ENCODE measurements at regions not wholly inside any gene's neighbourhood (a gene's known extent, or its start where the extent isn't known, plus 50 kb on each side); places are given as distances from the start of the nearest gene placed in this dataset.

GRCh38 chr4:14583752-14584151 lies 418.5 kb upstream of the CPEB2 start:
- no peak for DNase-seq

- no peak for DNase-seq
Measured at GRCh38 chr4:14592950-14593349, 409.3 kb upstream of the CPEB2 start.

GRCh38 chr4:14596028-14596427 lies 406.3 kb upstream of the CPEB2 start:
- DNase-seq = no peak

- no peak for DNase-seq
Measured at GRCh38 chr4:14596437-14596836, 405.8 kb upstream of the CPEB2 start.

DNA sequence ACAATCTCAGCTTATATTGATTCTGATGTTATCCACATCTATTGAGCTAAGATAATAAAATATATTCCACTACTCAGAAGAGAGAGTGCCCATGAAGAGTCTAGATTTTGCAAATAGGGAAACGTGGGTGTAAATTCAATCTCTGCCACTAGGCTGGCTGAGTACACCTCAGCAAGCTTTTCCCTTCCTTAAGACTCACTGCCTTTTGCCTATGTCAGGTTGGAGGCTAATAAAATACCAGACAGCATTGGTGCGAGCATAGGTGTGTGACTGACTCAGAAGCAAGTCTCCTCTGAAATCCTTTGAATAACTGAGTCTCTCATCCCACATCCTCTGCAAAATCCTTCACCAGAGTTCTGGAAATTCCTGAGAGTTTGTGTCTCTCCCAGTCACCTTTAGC lies 405.4 kb upstream of the CPEB2 start:
- DNase-seq = no peak

DNA sequence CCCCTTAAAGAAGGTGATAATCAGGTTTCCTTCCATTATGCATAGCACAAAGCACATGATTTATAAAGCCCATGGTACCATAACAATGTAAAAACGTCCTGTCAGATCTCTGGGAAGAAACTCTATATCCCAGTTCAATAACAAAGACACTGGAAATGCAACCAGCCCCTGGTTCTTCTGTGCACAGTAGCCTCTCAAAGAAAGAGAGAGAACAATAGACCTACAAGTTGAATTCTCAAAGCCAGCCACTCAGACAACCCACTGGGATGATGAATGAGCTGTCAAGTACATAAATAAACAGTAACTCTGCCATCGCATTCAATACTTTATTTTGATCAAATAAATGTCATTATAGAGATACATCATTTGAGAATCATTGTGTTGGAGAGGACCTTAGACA lies 400.1 kb upstream of the CPEB2 start:
- DNase-seq = no peak

DNA sequence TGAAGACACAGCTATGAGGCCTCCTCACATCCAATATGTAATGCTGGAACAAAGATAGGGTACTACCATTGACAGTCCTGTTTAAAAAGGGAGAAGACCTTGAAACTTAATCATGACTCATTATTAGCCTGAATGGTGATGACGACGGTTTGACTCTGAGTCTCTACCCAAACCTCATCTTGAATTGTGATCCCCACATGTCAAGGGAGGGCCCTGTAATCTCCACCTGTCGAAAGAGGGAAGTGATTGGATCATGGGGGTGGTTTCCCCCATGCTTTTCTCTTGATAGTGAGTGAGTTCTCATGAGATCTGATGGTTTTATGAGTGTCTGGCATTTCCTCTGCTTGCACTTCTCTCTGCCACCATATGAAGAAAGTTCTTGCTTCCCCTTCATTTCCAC lies 395.3 kb upstream of the CPEB2 start:
- no peak for DNase-seq

GRCh38 chr4:14607578-14607977 lies 394.7 kb upstream of the CPEB2 start:
- DNase-seq = no peak

- no peak for DNase-seq
Measured at GRCh38 chr4:14608630-14609029, 393.7 kb upstream of the CPEB2 start.

DNA sequence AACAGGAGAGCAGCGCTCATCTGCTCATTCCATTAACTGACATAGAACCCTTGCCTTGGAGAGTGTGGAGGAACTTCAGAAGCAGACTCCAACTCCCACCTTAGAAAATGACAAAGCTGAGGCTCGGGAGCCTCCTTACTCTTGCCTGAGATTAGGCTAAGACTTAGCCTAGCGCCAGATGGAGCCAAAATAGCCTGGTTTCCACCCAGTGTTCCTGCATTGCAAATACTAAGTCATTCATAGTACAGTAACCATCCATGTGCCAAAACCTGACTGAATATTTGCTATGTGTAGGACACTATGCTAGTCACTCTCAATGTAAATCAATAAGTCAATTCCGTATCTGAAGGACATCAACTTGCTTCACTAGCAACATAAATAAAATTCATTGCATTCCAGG lies 387.4 kb upstream of the CPEB2 start:
- DNase-seq = no peak

GRCh38 chr4:14615671-14616070 lies 386.6 kb upstream of the CPEB2 start:
- DNase-seq = no peak

- DNase-seq = no peak
Measured at GRCh38 chr4:14620567-14621141, 381.6 kb upstream of the CPEB2 start.

DNA sequence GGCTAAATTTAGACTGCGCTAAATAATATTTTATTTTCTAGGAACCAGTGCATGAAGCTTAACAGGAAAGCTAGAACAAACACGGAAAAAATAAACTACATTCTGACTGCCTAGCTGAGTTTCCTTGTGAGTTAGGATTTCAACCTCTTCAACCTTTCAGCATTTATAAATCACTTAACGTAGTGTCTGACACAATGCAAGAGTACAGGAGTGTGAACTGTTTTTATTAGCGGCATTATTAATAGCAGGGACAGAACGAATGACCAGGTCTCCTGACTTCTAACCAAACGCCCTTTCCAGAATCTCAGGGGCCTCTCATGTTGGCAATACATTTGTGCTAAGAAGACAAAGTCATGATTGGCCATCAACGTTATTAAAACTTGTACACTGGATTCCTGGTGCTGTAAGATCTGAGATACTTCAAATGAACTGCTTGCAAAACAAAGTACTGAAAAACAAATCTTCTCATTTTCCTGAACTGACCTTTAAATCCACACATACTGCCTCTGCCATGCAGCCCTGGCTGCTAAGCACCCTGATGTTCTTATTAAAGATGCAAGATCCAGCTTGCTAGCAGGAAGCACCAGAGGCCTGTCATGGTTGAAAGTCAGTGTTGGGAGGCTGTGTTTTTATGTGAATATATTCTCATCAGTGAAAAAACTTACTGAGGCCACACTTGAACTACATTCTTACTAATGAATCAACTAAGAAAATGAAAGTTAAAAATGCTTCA lies 380.4 kb upstream of the CPEB2 start:
- no peak for DNase-seq

DNA sequence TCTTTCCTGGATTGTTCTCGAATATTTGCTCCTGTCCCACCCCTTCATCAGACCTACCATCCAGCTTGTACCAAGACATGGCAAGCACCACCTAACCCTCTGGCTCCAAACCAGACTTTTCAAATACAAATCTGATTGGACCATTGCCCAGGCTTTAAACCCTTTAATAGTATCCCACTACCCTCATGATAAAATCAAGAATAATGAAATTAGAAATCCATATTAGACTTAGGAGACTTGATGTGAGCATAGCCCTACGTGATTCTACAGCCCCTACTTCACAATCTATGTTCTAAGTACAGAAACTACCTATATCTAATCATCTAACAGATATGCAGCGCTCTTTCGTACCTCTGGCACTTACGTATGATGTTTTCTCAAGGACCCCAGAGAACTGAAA lies 375.2 kb upstream of the CPEB2 start:
- no peak for DNase-seq

DNA sequence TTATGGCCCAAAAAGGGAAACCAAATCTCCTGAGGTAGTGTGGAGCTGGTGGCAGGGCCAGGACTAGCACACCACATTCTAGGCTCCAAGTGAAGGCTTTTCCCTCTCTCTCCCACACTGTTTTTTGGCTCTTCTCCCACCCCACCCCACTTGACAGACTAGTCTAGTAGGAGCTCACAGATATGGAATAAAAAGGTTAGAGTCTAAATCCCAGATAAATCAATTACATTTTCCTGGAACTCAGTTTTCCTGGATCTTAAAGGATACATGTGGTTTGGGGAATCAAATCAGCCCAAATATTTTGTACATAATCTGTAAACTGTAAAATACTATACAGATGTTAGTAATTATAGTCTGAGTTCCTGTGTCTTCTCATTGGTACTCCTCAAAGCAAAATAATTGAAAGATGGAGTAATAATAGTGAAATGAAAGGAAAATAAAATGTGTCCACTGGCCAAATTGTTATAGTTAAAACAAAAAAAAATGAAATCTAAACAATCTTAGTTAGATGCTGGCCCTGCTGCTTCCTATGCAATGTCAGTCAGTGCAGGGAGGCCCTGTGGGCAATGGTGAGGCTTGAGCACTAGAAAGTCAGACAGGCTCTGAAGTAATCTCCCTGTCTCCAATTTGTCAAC lies 370.4 kb upstream of the CPEB2 start:
- DNase-seq = no peak

- DNase-seq = no peak
Measured at GRCh38 chr4:14636563-14636962, 365.7 kb upstream of the CPEB2 start.

DNA sequence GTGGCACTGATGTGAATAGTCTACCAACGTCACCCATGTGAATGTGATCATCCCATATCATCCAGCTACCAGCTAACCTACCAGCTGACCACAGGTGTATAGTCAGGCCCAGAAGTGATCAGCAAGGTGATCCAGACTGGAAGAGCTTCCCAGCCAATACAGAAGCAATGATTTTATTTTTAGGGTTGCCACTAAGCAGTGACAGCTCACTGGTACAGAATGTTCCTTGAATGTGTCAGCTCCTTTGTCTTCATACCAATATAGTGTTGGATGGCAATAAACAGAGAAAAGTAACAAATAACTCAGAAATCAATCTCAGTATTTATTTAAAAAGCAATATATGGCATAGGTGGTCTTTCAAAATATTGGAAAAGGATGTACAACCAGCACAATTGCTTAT lies 361.8 kb upstream of the CPEB2 start:
- DNase-seq = no peak

DNA sequence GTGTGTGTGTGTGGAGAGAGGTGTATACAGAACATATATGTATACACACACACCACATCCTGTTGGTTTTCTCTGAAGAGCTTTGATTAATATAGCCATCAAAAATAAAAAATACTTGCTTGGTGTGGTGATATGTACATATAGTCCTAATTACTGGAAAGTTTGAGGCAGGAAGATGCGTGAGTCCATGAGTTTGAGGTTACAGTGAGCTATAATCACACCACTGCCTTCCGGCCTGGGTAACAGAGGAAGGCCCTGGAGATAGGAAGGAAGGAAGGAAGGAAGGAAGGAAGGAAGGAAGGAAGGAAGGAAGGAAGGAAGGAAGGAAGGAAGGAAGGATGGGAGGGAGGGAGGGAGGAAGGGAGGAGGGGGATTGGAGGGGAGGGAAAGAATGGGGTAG lies 360.4 kb upstream of the CPEB2 start:
- DNase-seq = no peak

DNA sequence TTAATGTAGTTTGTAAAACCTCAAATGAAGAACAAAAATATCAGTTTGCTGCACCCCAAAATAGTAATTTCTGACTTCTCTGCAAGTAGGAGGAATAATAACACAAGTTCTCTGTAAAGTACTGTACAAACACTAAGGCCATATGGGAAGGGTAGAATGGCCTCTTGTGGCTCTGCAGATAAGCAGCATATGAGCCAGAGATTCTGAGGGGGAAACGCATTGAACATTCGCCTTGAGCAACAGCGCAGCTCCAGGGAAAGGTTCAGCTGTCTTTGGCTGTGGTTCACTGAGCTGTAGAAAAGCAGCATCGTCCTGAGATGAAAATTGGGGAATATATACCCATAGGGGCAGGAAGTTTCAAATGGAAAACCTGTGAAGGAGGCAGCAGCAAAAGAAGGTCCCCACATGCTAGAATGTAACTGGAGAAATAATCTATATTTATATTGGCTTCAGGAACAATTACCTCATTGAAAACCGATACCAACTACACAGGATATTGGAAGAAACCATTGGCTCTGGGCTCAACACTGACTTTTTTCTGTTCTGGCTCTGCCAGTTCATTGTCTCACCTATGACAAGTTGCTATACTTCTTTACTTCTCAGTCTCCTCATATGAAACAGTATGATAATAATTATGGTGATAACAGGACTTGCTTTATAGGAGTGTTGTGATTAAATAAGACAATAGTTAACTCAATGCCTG lies 357.6 kb upstream of the CPEB2 start:
- DNase-seq = no peak

DNA sequence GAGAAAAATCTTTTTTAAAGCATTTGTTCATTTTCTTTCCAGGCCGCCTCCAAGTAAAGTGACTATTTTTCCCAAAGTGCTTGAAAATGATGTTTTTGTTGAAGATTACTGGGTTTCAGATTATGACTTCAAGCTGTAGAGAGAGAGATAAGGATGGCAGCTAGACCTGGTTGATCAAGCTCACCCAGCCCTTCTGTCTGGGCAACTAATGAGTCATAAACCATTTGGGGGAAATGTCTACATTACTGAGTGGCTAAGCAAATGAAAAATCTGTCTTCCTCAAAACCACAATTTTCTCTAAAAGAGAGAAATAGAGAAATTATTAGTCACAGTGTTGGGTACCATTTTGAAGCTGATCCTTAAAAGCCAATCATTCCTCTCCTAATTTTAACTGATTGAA lies 355.4 kb upstream of the CPEB2 start:
- no peak for DNase-seq

GRCh38 chr4:14650127-14650526 lies 352.2 kb upstream of the CPEB2 start:
- DNase-seq = no peak

DNA sequence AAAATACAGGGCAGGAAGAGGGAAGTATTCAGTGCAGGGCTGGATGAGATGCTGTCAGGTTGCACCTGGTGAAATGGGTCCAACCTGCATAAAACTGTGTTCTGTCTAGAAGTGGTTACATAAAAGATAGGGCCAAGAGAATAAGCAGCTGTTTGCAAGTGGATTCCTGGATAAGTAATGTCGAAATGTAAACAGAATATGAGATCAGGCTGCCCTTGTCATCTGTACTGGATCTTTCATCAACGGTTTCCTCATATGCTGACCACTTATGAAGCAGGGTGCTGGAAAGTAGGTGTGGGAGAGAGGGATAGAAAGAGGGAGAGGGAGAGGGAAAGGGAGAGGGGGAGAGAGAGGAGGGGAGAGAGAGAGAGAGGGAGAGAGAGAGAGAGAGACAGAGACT lies 349.8 kb upstream of the CPEB2 start:
- DNase-seq = no peak

DNA sequence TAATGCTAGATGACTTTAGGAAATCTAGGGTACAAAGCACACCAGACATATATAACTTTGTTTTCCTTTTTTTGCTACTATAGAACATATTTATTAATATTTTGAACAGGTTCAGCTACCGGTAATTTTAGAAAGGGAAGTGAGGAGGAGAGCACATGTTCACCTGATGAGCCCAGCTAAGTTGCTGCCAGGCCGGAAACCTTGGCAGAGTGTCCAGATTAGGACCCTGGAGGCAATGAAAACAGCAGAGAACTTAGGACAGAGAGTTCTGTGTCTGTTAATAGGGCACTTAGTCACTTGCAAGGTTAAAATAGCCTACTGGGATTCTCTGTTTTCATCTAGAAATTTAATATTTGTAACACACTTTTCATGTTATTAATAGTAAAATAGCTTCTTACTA lies 348.9 kb upstream of the CPEB2 start:
- no peak for DNase-seq

- no peak for DNase-seq
Measured at GRCh38 chr4:14659286-14659685, 343.0 kb upstream of the CPEB2 start.

Measured in stimulated activated CD4-positive, alpha-beta T cell treated with anti-CD3 and anti-CD28 coated beads, Interleukin-4, amount 100 ng/mL, for 1 hour (primary cell).